Psoas muscle (tissue), 7 donors: ENCODE measurements at regions not wholly inside any gene's neighbourhood (a gene's known extent, or its start where the extent isn't known, plus 50 kb on each side); places are given as distances from the start of the nearest gene placed in this dataset.

ENCODE experiments used
- ATAC-seq, 4 donors: fragments of 200-7000 bp; cut with Tn5 transposase; one replicate each; pipeline ENCODE4 v1.9.1; 2020; ENCODE audit warnings: moderate library complexity in 3 of 4, mild to moderate bottlenecking in 2 of 4
- DNase-seq, 2 donors: peaks; one replicate each; pipeline ENCODE4 v3.0.0-alpha.2; 2020
- H3K27ac ChIP-seq: fragments of 200-600 bp; one replicate; pipeline ENCODE4 v1.8.0; 2022
- H3K27me3 ChIP-seq, 3 donors: fragments of 200-600 bp in 1 of 3; one replicate each; pipeline versions ENCODE4 v1.6.1 to v1.8.0; 2013 to 2022; ENCODE audit warnings: low read length in 2 of 3, mild to moderate bottlenecking in 2 of 3, moderate library complexity in 1 of 3; ENCODE audit not compliant: insufficient read depth in 3 of 3
- H3K36me3 ChIP-seq, 2 donors: fragments of 200-600 bp in 1 of 2; one replicate each; pipeline versions ENCODE4 v1.6.1 to v1.8.0; 2013 to 2022; ENCODE audit warnings: low read depth in 1 of 2, mild to moderate bottlenecking in 1 of 2, moderate library complexity in 1 of 2; ENCODE audit not compliant: insufficient read depth in 1 of 2
- H3K4me1 ChIP-seq: fragments of 200-600 bp; one replicate; pipeline ENCODE4 v1.8.0; 2022
- H3K4me3 ChIP-seq: fragments of 200-600 bp; one replicate; pipeline ENCODE4 v1.8.0; 2022; ENCODE audit warnings: mild to moderate bottlenecking
- H3K9me3 ChIP-seq: fragments of 200-600 bp; one replicate; pipeline ENCODE4 v1.8.0; 2022
- WGBS, 3 donors: extraction: QIAGEN DNeasy Blood & Tissue Kit; methylation state at CpG; one replicate each; pipeline versions ENCODE4 v1.1.6 to v1.1.7; 2013; 5-methylcytosine and 5-hydroxymethylcytosine counted together
- intact Hi-C, 2 donors: fragments of 100-400 bp; cut with DNase I; formaldehyde crosslinking; loops; one replicate each; pipeline versions ENCODE4 v1.11.0 to v1.14.2; 2022
- TF ChIP-seq, protein P1 (sequence below): fragments of 200-600 bp; IDR thresholded peaks from one replicate; pipeline ENCODE4 v1.8.0; 2022; ENCODE audit warnings: antibody characterized with exemption
- donor health status: healthy with polysubstance abuse.
- donor health status: DM: no; HTN: no; CAD: no; lungs with moderate emphysema.
- donor health status: Bipolar disorder and iron deficiency.
- donor health status: healthy.
- donor health status: DM: yes; HTN: yes; CAD: no.
- donor health status: DM: no; HTN: no; CAD: no.
- donor health status: DM: yes; HTN: yes; CAD: no.

DNA sequence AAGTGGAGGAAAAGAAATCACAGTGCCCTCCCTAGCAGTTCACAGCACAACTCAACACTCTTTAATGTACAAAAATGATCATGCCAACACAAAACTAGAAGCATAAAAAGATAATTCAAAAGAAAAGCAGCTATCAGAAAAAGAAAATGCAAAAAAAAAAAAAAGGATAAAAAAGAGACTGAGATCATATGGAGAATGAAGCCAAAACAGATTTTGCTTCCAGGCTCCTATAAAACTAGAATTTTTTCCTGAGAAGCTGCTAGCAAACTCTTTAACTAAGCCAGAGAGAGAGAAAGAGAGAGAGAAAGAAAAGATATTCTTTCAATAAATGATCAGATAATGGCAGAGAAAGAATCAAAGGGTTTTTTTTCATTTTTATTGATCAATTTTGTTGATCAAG, 288.0 kb upstream of the ANKRD30A start:
- ATAC-seq: no peak
- Histone ChIP-seq H3K4me3 (no peak overlapping the region), H3K36me3 (no peaks in the 10 kb centered on the region), H3K27ac (no peak overlapping the region), H3K27me3 (no peaks in the 10 kb centered on the region), H3K4me1 (no peaks in the 10 kb centered on the region), H3K9me3 (no peaks in the 10 kb centered on the region)
- DNase-seq: no peak
- TF ChIP-seq, protein P1, sequence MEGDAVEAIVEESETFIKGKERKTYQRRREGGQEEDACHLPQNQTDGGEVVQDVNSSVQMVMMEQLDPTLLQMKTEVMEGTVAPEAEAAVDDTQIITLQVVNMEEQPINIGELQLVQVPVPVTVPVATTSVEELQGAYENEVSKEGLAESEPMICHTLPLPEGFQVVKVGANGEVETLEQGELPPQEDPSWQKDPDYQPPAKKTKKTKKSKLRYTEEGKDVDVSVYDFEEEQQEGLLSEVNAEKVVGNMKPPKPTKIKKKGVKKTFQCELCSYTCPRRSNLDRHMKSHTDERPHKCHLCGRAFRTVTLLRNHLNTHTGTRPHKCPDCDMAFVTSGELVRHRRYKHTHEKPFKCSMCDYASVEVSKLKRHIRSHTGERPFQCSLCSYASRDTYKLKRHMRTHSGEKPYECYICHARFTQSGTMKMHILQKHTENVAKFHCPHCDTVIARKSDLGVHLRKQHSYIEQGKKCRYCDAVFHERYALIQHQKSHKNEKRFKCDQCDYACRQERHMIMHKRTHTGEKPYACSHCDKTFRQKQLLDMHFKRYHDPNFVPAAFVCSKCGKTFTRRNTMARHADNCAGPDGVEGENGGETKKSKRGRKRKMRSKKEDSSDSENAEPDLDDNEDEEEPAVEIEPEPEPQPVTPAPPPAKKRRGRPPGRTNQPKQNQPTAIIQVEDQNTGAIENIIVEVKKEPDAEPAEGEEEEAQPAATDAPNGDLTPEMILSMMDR: no peak
- intact Hi-C loops: no loop called here

DNA sequence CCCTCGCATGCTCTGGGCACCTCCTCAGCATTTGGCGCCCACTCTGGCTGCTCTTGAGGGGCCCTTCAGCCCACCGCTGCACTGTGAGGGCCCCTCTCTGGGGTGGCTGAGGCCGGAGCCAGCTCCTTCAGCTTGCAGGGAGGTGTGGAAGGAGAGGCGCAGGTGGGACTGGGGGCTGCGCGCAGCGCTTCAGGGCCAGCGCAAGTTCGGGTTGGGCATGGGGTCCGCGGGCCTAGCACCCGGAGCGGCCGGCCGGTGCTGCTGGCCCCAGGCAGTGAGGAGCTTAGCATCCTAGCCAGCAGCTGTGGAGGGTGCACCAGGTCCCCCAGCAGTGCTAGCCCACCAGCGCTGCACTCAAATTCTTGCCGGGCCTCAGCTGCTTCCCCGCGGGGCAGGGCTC, 305.6 kb upstream of the ANKRD30A start:
- Histone ChIP-seq H3K4me1 (no peaks in the 10 kb centered on the region), H3K27ac (no peak overlapping the region), H3K9me3 (no peaks in the 10 kb centered on the region), H3K27me3 (no peaks in the 10 kb centered on the region), H3K4me3 (no peak overlapping the region), H3K36me3 (no peaks in the 10 kb centered on the region)
- intact Hi-C loops: no loop called here
- no peak for ATAC-seq
- TF ChIP-seq, protein P1: no peak
- DNase-seq: no peak
- WGBS, 3 donors: 92 to 98% (median 98%) methylated on average over 20 of the region's 20 CpGs

DNA sequence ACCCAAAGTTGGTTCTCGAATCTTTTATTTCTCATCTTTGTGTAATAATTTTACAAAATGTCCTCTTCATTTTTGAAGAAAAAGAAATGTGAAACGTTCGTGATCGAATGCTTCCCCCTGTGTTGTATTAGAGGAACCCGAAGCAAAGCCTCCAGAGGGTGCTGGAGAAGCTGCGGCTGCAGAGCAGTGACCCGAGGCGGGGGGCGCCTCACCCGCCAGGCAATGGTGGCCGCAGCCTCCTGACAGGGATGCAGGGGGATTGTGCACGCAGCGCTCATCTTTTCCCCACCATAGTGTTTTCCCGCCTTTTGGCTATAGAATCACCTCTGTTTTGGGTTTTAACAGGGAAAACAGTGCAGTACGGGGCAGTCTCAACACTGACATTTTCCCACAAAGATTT, 307.5 kb upstream of the ANKRD30A start:
- TF ChIP-seq, protein P1: no peak
- ATAC-seq: no peak
- Histone ChIP-seq H3K36me3 (no peaks in the 10 kb centered on the region), H3K27ac (no peak overlapping the region), H3K9me3 (no peaks in the 10 kb centered on the region), H3K4me1 (no peaks in the 10 kb centered on the region), H3K4me3 (no peak overlapping the region), H3K27me3 (no peaks in the 10 kb centered on the region)
- intact Hi-C loops: no loop called here
- 83 to 87% (median 85%) methylated on average over 15 of the region's 15 CpGs for WGBS, 3 donors
- DNase-seq: no peak

DNA sequence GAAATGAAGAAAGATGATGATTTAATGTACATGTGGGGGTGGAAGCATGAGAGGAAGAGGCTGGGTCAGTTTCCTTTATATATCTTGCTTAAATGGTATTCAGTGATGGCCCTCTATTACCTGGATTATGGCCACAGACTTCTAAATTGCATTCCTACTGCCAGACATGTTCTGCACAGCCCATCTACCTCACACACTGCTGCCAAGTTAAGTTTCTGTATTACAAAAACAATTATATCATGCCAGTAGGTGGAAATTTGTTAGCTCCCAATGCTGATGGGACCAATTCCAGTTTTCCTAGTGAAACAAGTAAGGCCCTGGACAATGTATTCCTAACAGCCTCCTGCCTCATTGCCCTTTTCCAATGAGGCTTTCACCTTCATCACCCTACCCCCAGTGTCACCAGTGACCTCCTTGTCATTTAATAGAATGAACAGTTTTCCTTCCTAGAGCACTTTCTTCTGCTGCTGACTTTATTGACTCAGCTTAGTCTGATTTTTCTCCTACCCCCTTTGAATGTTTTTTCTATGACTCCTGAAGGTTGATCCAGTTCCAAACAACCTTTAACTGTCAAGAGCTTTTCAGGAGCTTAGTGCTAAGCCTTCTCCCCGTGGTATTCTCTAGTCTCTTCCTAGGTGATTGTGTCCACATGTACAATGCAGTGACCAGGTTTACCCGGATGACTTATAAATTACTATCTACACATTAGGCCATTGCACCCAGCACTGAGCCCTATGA, 316.6 kb upstream of the ANKRD30A start:
- no peak overlapping the region for H3K27ac ChIP-seq
- H3K9me3 ChIP-seq: no peaks in the 10 kb centered on the region
- DNase-seq: no peak
- H3K4me3 ChIP-seq: no peak overlapping the region
- H3K27me3 ChIP-seq: no peaks in the 10 kb centered on the region
- TF ChIP-seq, protein P1: no peak
- 62 to 70% (median 66%) methylated on average over 2 of the region's 2 CpGs for WGBS, 3 donors
- no peaks in the 10 kb centered on the region for H3K4me1 ChIP-seq
- intact Hi-C loops: no loop called here
- no peak for ATAC-seq
- no peaks in the 10 kb centered on the region for H3K36me3 ChIP-seq

DNA sequence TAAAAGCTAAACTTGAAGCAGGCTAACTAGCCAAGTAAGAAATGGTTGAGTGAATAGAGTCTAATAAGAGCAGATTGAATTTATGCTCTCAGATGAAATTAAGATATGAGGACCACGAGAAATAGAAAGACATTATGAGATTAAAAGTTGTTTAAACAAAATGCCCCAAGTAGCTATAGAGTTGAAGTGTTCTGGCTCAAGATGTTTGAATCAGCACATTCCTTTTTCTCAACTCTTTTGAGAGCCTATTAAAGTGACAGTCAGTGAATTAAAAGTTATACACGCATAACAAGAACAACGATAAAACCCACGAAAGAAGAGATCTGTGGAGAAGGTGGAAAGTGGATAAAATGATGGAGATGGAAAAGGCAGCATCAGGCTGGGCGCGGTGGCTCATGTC, 322.2 kb upstream of the ANKRD30A start:
- Histone ChIP-seq H3K36me3 (no peaks in the 10 kb centered on the region), H3K27ac (no peak overlapping the region), H3K4me3 (no peak overlapping the region), H3K9me3 (no peaks in the 10 kb centered on the region), H3K27me3 (no peaks in the 10 kb centered on the region), H3K4me1 (no peaks in the 10 kb centered on the region)
- ATAC-seq (no peak), DNase-seq (no peak)
- TF ChIP-seq, protein P1: no peak
- WGBS, 3 donors: 71 to 85% (median 79%) methylated on average over 6 of the region's 6 CpGs
- intact Hi-C loops: no loop called here
